Vagina (tissue), 2 donors: ENCODE measurements at regions not wholly inside any gene's neighbourhood (a gene's known extent, or its start where the extent isn't known, plus 50 kb on each side); places are given as distances from the start of the nearest gene placed in this dataset.
A peak's percentile ranks its signal among the peaks of the same experiment; 100 is the strongest.

Source experiments
- DNase-seq, 2 donors: peaks; one replicate each; pipeline ENCODE4 v3.0.0-alpha.2; 2017; ENCODE audit errors: extremely low spot score in 2 of 2
- H3K27ac ChIP-seq: fragments of 200-600 bp; sonication (generic); one replicate; pipeline ENCODE4 v1.5.1; 2019
- H3K27me3 ChIP-seq: fragments of 200-600 bp; sonication (generic); one replicate; pipeline ENCODE4 v1.5.1; 2019
- H3K36me3 ChIP-seq, 2 donors: fragments of 200-600 bp; sonication (generic); one replicate each; pipeline ENCODE4 v1.5.1; 2017 to 2019
- H3K4me1 ChIP-seq: fragments of 200-600 bp; sonication (generic); one replicate; pipeline ENCODE4 v1.5.1; 2019
- H3K4me3 ChIP-seq, 2 donors: fragments of 200-600 bp; sonication (generic); 1 replicate in 1 of 2; 2 replicates in 1 of 2; pipeline ENCODE4 v1.5.1; 2016 to 2019
- H3K9me3 ChIP-seq: fragments of 200-600 bp; sonication (generic); one replicate; pipeline ENCODE4 v1.5.1; 2019
- CTCF ChIP-seq, 3 experiments: fragments of 450-650 bp in 2 of 3; fragments of 200-600 bp in 1 of 3; sonication (generic) in 1 of 3; IDR thresholded peaks; one replicate each; pipeline ENCODE4 v1.5.1; 2017 to 2019; ENCODE audit warnings: antibody characterized with exemption in 3 of 3, mild to moderate bottlenecking in 2 of 3, moderate library complexity in 2 of 3
- POLR2A ChIP-seq, 2 donors: fragments of 450-650 bp; IDR thresholded peaks; one replicate each; pipeline ENCODE4 v1.6.1; 2017; ENCODE audit warnings: antibody characterized with exemption in 2 of 2, mild to moderate bottlenecking in 2 of 2, moderate library complexity in 2 of 2
- POLR2AphosphoS5 ChIP-seq, 2 donors: sonication (generic); formaldehyde crosslinking; IDR thresholded peaks; one replicate each; pipeline ENCODE4 v1.9.0; 2017; ENCODE audit warnings: antibody characterized with exemption in 2 of 2, mild to moderate bottlenecking in 2 of 2, low read depth in 1 of 2; ENCODE audit not compliant: insufficient read depth in 1 of 2
- intact Hi-C: fragments of 100-400 bp; cut with DNase I; formaldehyde crosslinking; loops from one replicate; pipeline ENCODE4 v1.15.1; 2023

GRCh38 chr4:4945829-4946228, 73.4 kb downstream of the CYTL1 start:
- no peaks in the 10 kb centered on the region for H3K9me3 ChIP-seq
- peak in 1 of 2 donors; percentile 6 for DNase-seq
- H3K27ac ChIP-seq: no peak overlapping the region
- H3K4me3 ChIP-seq: no peak overlapping the region
- H3K36me3 ChIP-seq: no peaks in the 10 kb centered on the region
- no peak for TF ChIP-seq POLR2A (IDR thresholded peaks at IDR 0.05)
- TF ChIP-seq POLR2AphosphoS5 (IDR thresholded peaks at IDR 0.05; ENCODE audit: insufficient read depth in 1 of 2, low read depth in 1 of 2): no peak
- TF ChIP-seq CTCF (IDR thresholded peaks at IDR 0.05): no peak
- no peaks in the 10 kb centered on the region for H3K27me3 ChIP-seq
- intact Hi-C loops: no loop called here
- H3K4me1 ChIP-seq: no peaks in the 10 kb centered on the region

GRCh38 chr4:4946416-4946815, 72.8 kb downstream of the CYTL1 start:
- H3K9me3 ChIP-seq: no peaks in the 10 kb centered on the region
- no peak overlapping the region for H3K4me3 ChIP-seq
- no peak overlapping the region for H3K27ac ChIP-seq
- H3K4me1 ChIP-seq: no peaks in the 10 kb centered on the region
- H3K27me3 ChIP-seq: no peaks in the 10 kb centered on the region
- intact Hi-C loops: no loop called here
- TF ChIP-seq CTCF (IDR thresholded peaks at IDR 0.05) (no peak), POLR2AphosphoS5 (IDR thresholded peaks at IDR 0.05; ENCODE audit: insufficient read depth in 1 of 2, low read depth in 1 of 2) (no peak), POLR2A (IDR thresholded peaks at IDR 0.05) (no peak)
- H3K36me3 ChIP-seq: no peaks in the 10 kb centered on the region
- DNase-seq: peak; percentile 44 to 58

GRCh38 chr4:4947721-4948120, 71.5 kb downstream of the CYTL1 start:
- Histone ChIP-seq H3K36me3 (no peaks in the 10 kb centered on the region), H3K27me3 (no peaks in the 10 kb centered on the region), H3K4me3 (no peak overlapping the region), H3K4me1 (no peaks in the 10 kb centered on the region), H3K9me3 (no peaks in the 10 kb centered on the region), H3K27ac (no peak overlapping the region)
- no peak for TF ChIP-seq POLR2A (IDR thresholded peaks at IDR 0.05)
- TF ChIP-seq CTCF (IDR thresholded peaks at IDR 0.05): no peak
- intact Hi-C loops: no loop called here
- peak; percentile 18 to 55 for DNase-seq

GRCh38 chr4:4948370-4948769, 70.9 kb downstream of the CYTL1 start:
- Histone ChIP-seq H3K36me3 (no peaks in the 10 kb centered on the region), H3K27ac (no peak overlapping the region), H3K27me3 (no peaks in the 10 kb centered on the region), H3K4me1 (no peaks in the 10 kb centered on the region), H3K9me3 (no peaks in the 10 kb centered on the region), H3K4me3 (no peak overlapping the region)
- intact Hi-C loops: no loop called here
- DNase-seq: peak in 1 of 2 donors; percentile 28
- no peak for TF ChIP-seq CTCF (IDR thresholded peaks at IDR 0.05)

GRCh38 chr4:4950561-4951290, 68.5 kb downstream of the CYTL1 start:
- Histone ChIP-seq H3K4me3 (no peak overlapping the region), H3K27ac (no peak overlapping the region), H3K9me3 (no peaks in the 10 kb centered on the region), H3K4me1 (no peaks in the 10 kb centered on the region), H3K27me3 (no peaks in the 10 kb centered on the region), H3K36me3 (no peaks in the 10 kb centered on the region)
- no peak for TF ChIP-seq POLR2A (IDR thresholded peaks at IDR 0.05)
- TF ChIP-seq POLR2AphosphoS5 (IDR thresholded peaks at IDR 0.05; ENCODE audit: insufficient read depth in 1 of 2, low read depth in 1 of 2): no peak
- TF ChIP-seq CTCF (IDR thresholded peaks at IDR 0.05): no peak
- intact Hi-C loops: no loop called here
- DNase-seq: peak in 1 of 2 donors; percentile 77
